Stomach (tissue), 8 donors: ENCODE measurements at regions not wholly inside any gene's neighbourhood (a gene's known extent, or its start where the extent isn't known, plus 50 kb on each side); places are given as distances from the start of the nearest gene placed in this dataset.

ENCODE experiments used
- DNase-seq, 2 donors: peaks; one replicate each; pipeline versions ENCODE4 v3.0.0 to v3.0.0-alpha.2; 2013 to 2019
- H3K27ac ChIP-seq, 5 donors: fragments of 200-600 bp in 4 of 5; sonication (generic) in 4 of 5; one replicate each; pipeline ENCODE4 v1.5.1; 2013 to 2019; ENCODE audit warnings: mild to moderate bottlenecking in 1 of 5, moderate library complexity in 1 of 5
- H3K27me3 ChIP-seq, 3 donors: fragments of 200-600 bp; sonication (generic); one replicate each; pipeline ENCODE4 v1.5.1; 2017 to 2019; ENCODE audit warnings: mixed run types in 1 of 3
- H3K36me3 ChIP-seq, 4 donors: fragments of 200-600 bp; sonication (generic); 1 replicate in 3 of 4; 2 replicates in 1 of 4; pipeline ENCODE4 v1.5.1; 2016 to 2019
- H3K4me1 ChIP-seq, 4 donors: fragments of 200-600 bp; sonication (generic); one replicate each; pipeline ENCODE4 v1.5.1; 2016 to 2019
- H3K4me3 ChIP-seq, 4 donors: fragments of 200-600 bp; sonication (generic) in 3 of 4; one replicate each; pipeline ENCODE4 v1.5.1; 2016 to 2019; ENCODE audit warnings: mild to moderate bottlenecking in 1 of 4
- H3K9me3 ChIP-seq, 4 donors: fragments of 200-600 bp; sonication (generic); one replicate each; pipeline ENCODE4 v1.5.1; 2016 to 2019
- EP300 ChIP-seq: sonication (generic); formaldehyde crosslinking; IDR thresholded peaks from one replicate; pipeline ENCODE4 v1.6.1; 2017; ENCODE audit warnings: antibody characterized with exemption
- POLR2A ChIP-seq, 4 donors: fragments of 450-650 bp; IDR thresholded peaks; one replicate each; pipeline ENCODE4 v1.6.1; 2016; ENCODE audit warnings: antibody characterized with exemption in 4 of 4, control low read depth in 2 of 4, mild to moderate bottlenecking in 1 of 4, moderate library complexity in 1 of 4
- POLR2AphosphoS5 ChIP-seq, 3 donors: sonication (generic); formaldehyde crosslinking; IDR thresholded peaks; one replicate each; pipeline ENCODE4 v1.6.1; 2016; ENCODE audit warnings: antibody characterized with exemption in 3 of 3
- WGBS, 5 donors: extraction: QIAGEN DNeasy Blood & Tissue Kit in 3 of 5; methylation state at CpG; one replicate each; pipeline versions ENCODE4 v1.1.5 to v1.1.7; 2013 to 2018; 5-methylcytosine and 5-hydroxymethylcytosine counted together
- intact Hi-C: fragments of 100-400 bp; cut with DNase I; formaldehyde crosslinking; loops from one replicate; pipeline ENCODE4 v1.15.1; 2023; ENCODE audit warnings: low total_unique reads
- TF ChIP-seq, protein P1 (sequence below), 7 experiments: fragments of 450-650 bp in 4 of 7; fragments of 200-600 bp in 3 of 7; sonication (generic) in 3 of 7; IDR thresholded peaks; one replicate each; pipeline ENCODE4 v1.5.1; 2016 to 2019; ENCODE audit warnings: antibody characterized with exemption in 7 of 7, control low read depth in 2 of 7, mild to moderate bottlenecking in 1 of 7
- donor health status: healthy with polysubstance abuse.
- donor health status: Bipolar disorder and iron deficiency.
- donor health status: healthy.

DNA sequence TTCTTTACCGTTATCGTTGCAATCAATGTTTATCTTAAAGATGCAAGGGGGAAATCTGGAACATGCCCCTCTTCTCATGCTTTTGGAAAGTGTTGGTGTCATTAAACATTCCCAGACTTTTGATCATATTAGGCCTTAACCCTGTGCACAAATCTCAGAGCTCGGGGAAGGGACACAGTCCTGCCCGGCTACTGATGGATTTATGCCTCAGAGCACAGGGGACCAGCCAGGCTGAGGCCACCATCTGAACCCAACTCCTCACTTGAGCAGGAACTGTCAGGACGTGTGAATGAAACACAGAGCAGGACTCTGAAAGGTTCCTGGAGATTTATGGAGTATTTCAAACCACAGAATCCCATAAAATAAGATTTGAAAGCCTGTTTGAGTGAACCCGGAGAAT, 132.0 kb upstream of the CXCL12 start:
- Histone ChIP-seq H3K4me1 (no peaks in the 10 kb centered on the region), H3K27ac (no peak overlapping the region), H3K36me3 (no peaks in the 10 kb centered on the region), H3K4me3 (no peak overlapping the region), H3K9me3 (no peaks in the 10 kb centered on the region), H3K27me3 (no peaks in the 10 kb centered on the region)
- WGBS, 5 donors, result 56 to 80% (median 68%) methylated on average over 6 of the region's 6 CpGs
- no peak for DNase-seq
- TF ChIP-seq EP300, result no peak
- TF ChIP-seq POLR2AphosphoS5 (IDR thresholded peaks at IDR 0.05), result no peak
- TF ChIP-seq POLR2A (IDR thresholded peaks at IDR 0.05), result no peak
- TF ChIP-seq, protein P1, sequence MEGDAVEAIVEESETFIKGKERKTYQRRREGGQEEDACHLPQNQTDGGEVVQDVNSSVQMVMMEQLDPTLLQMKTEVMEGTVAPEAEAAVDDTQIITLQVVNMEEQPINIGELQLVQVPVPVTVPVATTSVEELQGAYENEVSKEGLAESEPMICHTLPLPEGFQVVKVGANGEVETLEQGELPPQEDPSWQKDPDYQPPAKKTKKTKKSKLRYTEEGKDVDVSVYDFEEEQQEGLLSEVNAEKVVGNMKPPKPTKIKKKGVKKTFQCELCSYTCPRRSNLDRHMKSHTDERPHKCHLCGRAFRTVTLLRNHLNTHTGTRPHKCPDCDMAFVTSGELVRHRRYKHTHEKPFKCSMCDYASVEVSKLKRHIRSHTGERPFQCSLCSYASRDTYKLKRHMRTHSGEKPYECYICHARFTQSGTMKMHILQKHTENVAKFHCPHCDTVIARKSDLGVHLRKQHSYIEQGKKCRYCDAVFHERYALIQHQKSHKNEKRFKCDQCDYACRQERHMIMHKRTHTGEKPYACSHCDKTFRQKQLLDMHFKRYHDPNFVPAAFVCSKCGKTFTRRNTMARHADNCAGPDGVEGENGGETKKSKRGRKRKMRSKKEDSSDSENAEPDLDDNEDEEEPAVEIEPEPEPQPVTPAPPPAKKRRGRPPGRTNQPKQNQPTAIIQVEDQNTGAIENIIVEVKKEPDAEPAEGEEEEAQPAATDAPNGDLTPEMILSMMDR (IDR thresholded peaks at IDR 0.05), result no peak
- intact Hi-C loops, result no loop called here

DNA sequence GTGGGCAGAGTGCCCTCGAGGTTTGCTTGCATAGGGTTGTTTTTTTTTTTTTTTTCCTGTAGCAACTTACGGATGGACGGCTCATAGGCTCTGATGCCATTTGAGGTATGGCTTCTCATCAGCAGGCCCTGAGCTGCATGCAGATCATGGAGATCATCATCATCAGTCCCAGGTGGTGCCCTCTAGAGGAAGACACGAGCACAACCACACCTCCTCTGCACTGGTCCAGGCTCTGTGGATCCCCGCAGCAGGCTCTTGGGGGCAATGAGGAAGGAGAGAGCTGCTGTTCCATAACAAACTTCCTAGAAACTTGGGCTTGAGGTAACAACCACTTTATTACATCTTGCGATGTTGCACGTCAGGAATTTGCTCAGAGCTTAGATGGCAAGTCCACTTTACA, 132.7 kb upstream of the CXCL12 start:
- no peak for TF ChIP-seq POLR2AphosphoS5 (IDR thresholded peaks at IDR 0.05)
- TF ChIP-seq EP300, result no peak
- TF ChIP-seq, protein P1 (IDR thresholded peaks at IDR 0.05), result no peak
- TF ChIP-seq POLR2A (IDR thresholded peaks at IDR 0.05), result no peak
- H3K27ac ChIP-seq, result no peak overlapping the region
- no peak for DNase-seq
- 55 to 89% (median 77%) methylated on average over 7 of the region's 7 CpGs for WGBS, 5 donors
- H3K9me3 ChIP-seq, result no peaks in the 10 kb centered on the region
- intact Hi-C loops, result no loop called here
- no peaks in the 10 kb centered on the region for H3K4me1 ChIP-seq
- H3K36me3 ChIP-seq, result no peaks in the 10 kb centered on the region
- no peak overlapping the region for H3K4me3 ChIP-seq
- H3K27me3 ChIP-seq, result no peaks in the 10 kb centered on the region

DNA sequence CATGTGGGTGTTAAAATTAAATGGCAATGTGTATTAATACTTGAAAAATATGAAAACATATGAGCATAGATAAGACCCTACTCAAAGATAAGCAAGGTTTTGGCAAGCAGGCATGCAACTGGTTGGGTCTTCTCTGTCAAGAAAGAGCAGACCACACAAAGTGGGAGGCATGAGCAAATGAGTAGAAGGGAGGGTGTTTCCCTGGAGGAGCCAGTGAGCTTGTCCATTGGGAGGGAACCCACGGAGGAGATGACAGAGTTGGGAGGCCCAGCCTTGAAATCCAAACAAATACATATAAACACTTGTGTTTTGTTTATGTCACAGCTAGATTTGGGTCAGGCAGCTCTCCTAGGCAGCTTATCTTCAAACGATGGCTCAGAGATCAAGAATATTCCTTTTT, 134.5 kb upstream of the CXCL12 start:
- 31 to 47% (median 37%) methylated on average over 2 of the region's 2 CpGs for WGBS, 5 donors
- TF ChIP-seq POLR2AphosphoS5 (IDR thresholded peaks at IDR 0.05), result no peak
- TF ChIP-seq, protein P1 (IDR thresholded peaks at IDR 0.05), result no peak
- TF ChIP-seq POLR2A (IDR thresholded peaks at IDR 0.05), result no peak
- no peak for TF ChIP-seq EP300

DNA sequence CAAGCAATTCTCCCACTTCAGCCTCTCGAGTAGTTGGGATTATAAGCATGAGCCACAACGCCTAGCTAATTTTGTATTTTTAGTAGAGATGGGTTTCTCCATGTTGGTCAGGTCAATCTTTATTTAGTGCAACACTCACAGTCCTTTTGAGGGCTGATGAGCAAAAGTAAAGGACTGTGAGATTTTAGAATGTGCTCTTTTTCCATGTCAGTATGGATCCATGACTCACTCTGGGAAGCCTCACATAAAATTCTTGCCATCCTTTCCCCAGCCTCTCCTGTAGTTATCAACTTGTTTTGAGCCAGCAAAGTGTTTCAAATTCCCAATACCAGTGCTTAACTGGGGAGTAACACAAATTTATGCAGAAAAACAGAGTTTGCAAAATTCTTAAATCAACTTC, 135.8 kb upstream of the CXCL12 start:
- no peaks in the 10 kb centered on the region for H3K36me3 ChIP-seq
- TF ChIP-seq POLR2AphosphoS5 (IDR thresholded peaks at IDR 0.05) (no peak), EP300 (no peak), POLR2A (IDR thresholded peaks at IDR 0.05) (no peak)
- TF ChIP-seq, protein P1 (IDR thresholded peaks at IDR 0.05), result no peak
- H3K9me3 ChIP-seq, result peaks cover 0 to 6% (median 0%) of the 10 kb centered on the region in 4 donors
- H3K27me3 ChIP-seq, result no peaks in the 10 kb centered on the region
- intact Hi-C loops, result no loop called here
- WGBS, 5 donors, result 76 to 100% (median 84%) methylated on average over 2 of the region's 2 CpGs
- no peak for DNase-seq
- no peak overlapping the region for H3K4me3 ChIP-seq
- no peak overlapping the region for H3K27ac ChIP-seq
- H3K4me1 ChIP-seq, result no peaks in the 10 kb centered on the region

More for the DNA sequence above, 134.5 kb upstream of the CXCL12 start:
- no peaks in the 10 kb centered on the region for H3K4me1 ChIP-seq
- no peak overlapping the region for H3K4me3 ChIP-seq
- no peaks in the 10 kb centered on the region for H3K27me3 ChIP-seq
- no peak for DNase-seq
- intact Hi-C loops, result no loop called here
- no peaks in the 10 kb centered on the region for H3K36me3 ChIP-seq
- H3K27ac ChIP-seq, result no peak overlapping the region
- H3K9me3 ChIP-seq, result peaks cover 0 to 5% (median 0%) of the 10 kb centered on the region in 4 donors
